PFSK-1 (cell line): ENCODE measurements at regions not wholly inside any gene's neighbourhood (a gene's known extent, or its start where the extent isn't known, plus 50 kb on each side); places are given as distances from the start of the nearest gene placed in this dataset.

ENCODE experiments used
- FOXP2 ChIP-seq: optimal IDR thresholded peaks from 2 replicates; pipeline ENCODE3; 2011; ENCODE audit warnings: borderline replicate concordance, control low read depth, inconsistent platforms; ENCODE audit not compliant: insufficient read depth; ENCODE audit errors: extremely low read length, extremely low read depth
- POLR2AphosphoS5 ChIP-seq: IDR thresholded peaks from 2 replicates; pipeline ENCODE4 v1.6.1; 2012; ENCODE audit warnings: low read depth, mild to moderate bottlenecking, control low read depth, low read length, moderate library complexity
- REST ChIP-seq, 2 experiments: IDR thresholded peaks; 2 replicates each; pipeline versions ENCODE4 v1.6.1 to v1.8.0; 2011 to 2012; ENCODE audit warnings: low read depth in 2 of 2, low read length in 2 of 2, control low read depth in 1 of 2, inconsistent platforms in 1 of 2, mild to moderate bottlenecking in 1 of 2, moderate library complexity in 1 of 2; ENCODE audit not compliant: insufficient read depth in 1 of 2
- SIN3A ChIP-seq: IDR thresholded peaks from 2 replicates; pipeline ENCODE4 v1.6.1; 2012; ENCODE audit warnings: mild to moderate bottlenecking, low read length, moderate library complexity, borderline replicate concordance; ENCODE audit not compliant: insufficient read depth
- TAF1 ChIP-seq: IDR thresholded peaks from 2 replicates; pipeline ENCODE4 v1.6.1; 2012; ENCODE audit warnings: low read length, control low read depth, borderline replicate concordance; ENCODE audit not compliant: insufficient read depth

DNA sequence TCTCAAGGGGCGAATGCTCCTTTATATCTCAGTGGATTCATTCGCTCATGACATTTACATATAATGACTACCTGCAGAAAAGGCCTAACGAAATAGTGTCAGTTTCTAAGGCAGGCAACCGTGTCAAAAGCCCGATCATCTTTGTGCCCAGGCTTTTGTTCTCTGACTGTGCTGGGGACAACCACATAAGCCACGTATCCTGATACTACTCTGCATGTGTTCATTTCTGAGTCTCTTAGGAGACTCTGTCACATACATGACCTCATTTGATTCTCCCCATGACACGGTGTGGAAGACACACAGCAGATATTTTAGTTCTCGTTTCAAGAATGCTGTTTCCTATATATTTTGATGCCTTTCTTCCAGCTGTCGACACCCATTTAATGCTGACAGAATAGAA is 598.5 kb downstream of the BNC2 start:
- TF ChIP-seq POLR2AphosphoS5 = no peak
- TF ChIP-seq FOXP2 = no peak
- no peak for TF ChIP-seq TAF1
- TF ChIP-seq REST (IDR thresholded peaks at IDR 0.05; ENCODE audit: insufficient read depth in 1 of 2, low read depth in 2 of 2, low read length in 2 of 2) = no peak
- TF ChIP-seq SIN3A = no peak

GRCh38 chr9:16272776-16273175 is 597.7 kb downstream of the BNC2 start:
- no peak for TF ChIP-seq REST (IDR thresholded peaks at IDR 0.05; ENCODE audit: insufficient read depth in 1 of 2, low read depth in 2 of 2, low read length in 2 of 2)
- no peak for TF ChIP-seq FOXP2
- TF ChIP-seq SIN3A = no peak

DNA sequence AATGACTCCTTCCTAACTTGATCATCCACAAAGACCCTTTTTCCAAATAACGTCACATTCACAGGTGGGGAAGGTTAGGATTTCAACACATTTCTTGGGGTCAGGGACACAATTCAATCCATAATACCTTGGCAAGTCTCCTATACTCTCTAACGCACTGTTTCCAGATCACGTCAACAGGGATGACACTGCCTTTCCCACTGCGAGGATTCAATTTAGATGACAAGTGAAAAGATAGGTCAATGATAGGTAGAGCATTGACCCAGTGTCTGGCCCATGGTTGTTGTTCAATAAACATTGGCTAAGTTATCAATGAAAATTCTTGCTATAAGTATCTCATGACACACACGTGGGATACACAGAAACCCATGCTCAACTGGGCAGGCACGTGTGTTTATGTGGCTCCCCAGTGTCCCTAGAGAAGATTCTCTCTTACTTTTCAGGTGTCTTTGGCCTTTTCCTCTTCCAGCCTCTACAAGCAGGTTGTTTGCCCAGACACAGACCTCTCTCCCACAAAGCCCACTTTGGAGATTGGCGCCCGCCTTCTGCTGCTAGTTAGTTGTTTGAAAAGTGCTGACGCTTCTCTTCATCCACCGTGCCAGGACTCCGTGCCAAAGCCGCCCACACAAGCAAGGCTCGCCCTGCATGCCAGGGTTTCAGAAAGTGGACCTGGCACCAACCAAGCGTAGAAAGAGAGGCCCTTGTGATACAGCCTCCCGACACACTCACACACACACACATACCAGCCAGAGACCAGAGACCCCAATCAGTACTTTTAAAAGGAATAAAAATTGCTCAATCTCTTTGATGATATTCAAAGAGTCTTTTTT is 594.5 kb downstream of the BNC2 start:
- TF ChIP-seq POLR2AphosphoS5 = no peak
- no peak for TF ChIP-seq FOXP2
- no peak for TF ChIP-seq SIN3A
- no peak for TF ChIP-seq REST (IDR thresholded peaks at IDR 0.05; ENCODE audit: insufficient read depth in 1 of 2, low read depth in 2 of 2, low read length in 2 of 2)
- no peak for TF ChIP-seq TAF1

- TF ChIP-seq TAF1 = no peak
- TF ChIP-seq SIN3A = no peak
- TF ChIP-seq REST (IDR thresholded peaks at IDR 0.05; ENCODE audit: insufficient read depth in 1 of 2, low read depth in 2 of 2, low read length in 2 of 2) = no peak
- no peak for TF ChIP-seq FOXP2
- TF ChIP-seq POLR2AphosphoS5 = no peak
Observed at GRCh38 chr9:16276866-16277265, 593.6 kb downstream of the BNC2 start.

DNA sequence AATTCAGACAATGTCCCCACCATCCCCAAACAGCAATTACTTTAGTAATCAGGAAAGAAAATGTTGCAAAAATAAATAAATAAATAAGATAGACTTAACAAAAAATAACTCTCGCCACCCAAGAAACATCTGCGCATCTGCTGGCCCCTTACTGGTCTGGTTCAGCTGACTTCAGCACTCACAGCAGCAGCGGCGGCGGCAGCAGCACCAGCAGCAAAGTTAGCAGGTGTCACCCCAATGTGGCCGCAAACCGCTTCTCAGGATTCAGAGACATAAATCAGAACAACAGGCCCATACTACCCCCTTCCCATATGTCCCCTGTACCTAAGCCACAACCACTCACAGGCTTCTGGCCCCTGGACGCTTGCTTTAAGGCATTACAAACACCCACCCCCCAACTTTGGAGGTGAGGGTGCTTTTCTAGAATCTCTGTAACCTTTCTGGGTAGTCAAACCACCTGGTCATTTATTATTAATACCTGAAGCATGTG is 593.0 kb downstream of the BNC2 start:
- TF ChIP-seq TAF1 = no peak
- TF ChIP-seq POLR2AphosphoS5 = no peak
